ENCODE measurements at regions not wholly inside any gene's neighbourhood (a gene's known extent, or its start where the extent isn't known, plus 50 kb on each side); places are given as distances from the start of the nearest gene placed in this dataset.

DNA sequence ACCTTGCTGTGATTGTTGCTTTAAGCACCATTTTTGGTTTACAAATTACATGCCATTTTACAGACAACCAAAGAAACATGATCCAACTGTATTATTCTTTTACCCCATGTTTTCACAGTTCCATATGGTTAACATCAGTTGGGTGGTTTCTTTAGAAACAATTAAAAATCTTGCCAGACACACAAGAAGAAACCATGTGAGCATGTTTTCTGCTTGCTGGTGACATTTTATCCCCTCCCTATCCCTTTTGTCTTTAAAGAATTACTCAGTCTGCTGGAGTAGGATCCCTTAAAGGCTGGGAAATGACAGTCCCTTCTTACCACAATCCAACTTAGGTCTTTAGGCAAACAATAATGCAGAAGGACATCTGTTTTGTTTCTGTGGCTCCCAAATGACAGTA is 121.8 kb upstream of the PLXNC1 start:
- intact Hi-C loops (cut with micrococcal nuclease) = no loop called here

DNA sequence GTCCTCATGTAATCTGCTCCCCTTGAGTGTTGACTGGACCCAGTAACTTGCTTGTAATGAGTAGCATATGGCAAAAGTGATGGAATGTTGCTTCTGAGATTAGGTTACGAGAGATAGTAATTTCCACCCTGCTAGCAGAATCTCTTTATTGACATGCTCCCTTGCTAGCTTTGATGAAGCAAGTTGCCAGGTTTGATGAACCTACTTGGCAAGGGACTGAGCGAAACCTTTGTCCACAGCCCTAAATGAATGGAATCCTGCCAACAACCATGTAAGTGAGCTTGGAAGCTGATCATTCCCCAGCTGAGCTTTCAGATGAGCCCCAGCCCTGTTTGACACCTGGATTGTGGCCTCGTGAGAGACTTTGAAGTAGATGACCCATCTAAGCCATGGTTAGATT is 120.8 kb upstream of the PLXNC1 start:
- intact Hi-C loops (cut with micrococcal nuclease) = no loop called here

DNA sequence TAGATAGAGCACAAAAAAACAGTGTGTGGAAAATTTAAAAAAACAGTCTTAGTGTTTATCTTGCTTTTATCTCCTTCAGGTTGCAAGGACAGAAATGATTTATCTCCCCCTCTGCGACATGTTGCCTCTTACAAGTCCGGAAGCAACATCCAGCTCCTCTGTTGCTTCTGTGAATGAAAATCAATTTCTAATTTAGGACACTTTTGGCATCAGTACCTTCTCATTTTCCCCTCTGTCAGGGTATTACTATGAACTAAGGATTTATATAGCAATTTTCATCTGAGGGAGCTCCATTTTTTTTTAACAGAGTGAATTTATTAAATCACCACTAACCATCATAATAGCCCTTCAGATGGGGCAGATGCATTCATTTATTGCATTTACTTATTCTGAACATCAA is 116.6 kb upstream of the PLXNC1 start:
- intact Hi-C loops (cut with micrococcal nuclease) = no loop called here

DNA sequence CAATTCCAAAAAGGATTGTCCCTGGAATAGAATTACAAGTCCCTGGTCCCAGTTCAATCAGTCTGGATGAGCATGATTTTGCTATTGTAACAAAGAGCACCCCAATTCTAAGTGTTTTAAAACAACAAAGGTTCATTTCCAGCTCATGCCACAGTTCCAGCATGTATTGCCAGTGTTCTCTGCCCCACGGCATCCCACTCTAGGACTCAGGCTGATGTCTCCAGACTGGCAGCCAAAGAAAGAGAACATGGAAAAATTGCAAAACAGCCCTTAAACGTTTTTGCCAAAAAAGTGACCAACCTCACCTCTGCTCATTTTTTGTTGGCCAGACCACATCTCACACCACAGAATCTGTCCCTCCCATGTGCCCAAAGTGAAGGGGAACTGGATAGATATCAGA is 116.0 kb upstream of the PLXNC1 start:
- intact Hi-C loops (cut with micrococcal nuclease) = no loop called here

DNA sequence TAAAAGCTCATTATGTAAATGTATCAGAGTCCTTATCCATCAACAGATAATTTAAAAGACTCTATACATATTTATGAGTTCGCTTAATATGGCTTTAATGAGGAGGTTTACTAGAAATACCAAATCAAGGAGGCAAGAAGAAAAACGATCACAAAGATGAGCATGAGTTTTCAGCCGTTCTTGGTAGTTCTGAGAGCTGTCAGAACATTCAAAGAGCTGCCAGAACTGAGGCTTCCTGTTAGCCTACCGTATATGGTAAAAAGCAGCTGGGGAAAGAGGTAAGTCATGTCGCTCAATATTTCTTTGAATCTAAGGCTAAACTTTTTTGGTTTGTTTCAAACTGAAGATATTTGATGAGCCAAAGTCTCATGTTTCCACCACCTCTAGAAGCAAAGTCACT is 115.3 kb upstream of the PLXNC1 start:
- intact Hi-C loops (cut with micrococcal nuclease) = no loop called here

DNA sequence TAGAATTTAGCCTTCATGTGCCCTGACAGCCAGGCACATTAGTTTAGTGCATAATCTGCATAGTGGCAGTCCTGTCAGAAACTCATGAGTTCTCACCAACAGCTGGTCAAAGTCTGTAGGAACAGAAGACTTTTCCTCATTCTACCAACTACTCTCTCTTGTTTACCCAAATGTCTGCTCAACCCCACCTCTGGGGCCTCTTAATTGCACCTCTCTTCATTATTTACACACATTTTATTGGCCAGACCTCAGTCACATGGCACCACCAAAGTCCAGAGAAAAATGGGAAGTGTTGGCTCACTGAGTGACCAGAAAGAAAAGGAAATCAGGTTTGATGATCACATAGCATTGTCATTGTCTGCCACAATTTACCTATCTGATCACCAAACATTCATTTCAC is 114.6 kb upstream of the PLXNC1 start:
- intact Hi-C loops (cut with micrococcal nuclease) = no loop called here

DNA sequence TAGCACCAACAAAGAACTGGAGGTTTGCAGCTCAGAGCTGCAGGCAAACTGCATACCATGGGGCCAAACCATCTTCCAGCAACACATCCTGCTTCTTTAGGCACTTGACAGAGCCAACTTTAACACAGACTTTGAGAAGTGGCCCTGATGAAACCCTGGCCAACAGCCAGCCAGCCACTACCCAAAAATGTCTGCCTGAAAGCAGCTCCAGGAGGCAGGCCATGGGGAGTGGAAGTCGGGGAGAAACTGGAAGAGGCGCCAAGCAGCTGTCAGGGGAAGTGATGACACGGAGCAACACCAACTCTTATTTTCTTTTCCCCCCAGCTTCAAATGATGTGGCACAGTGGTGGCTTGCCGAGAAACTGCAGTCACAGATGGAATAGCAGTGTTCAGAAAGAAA is 110.9 kb upstream of the PLXNC1 start:
- intact Hi-C loops (cut with micrococcal nuclease) = no loop called here

DNA sequence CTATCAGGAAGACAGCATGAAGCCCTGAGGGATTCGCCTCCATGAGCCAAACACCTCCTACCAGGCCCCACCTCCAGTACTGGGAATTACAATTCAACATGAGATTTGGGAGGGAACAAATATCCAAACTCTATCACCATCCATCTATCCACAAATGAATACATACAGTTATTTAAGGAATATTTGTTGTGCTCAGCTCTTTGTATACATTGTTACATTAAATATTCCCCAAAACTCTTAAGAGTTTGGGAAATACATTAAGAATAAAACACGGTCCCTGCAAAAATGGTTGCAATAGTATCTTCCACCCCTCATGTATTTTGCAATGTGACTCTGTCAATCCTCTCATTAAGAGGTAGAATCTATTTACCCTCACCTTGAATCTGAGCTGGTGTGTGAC is 109.8 kb upstream of the PLXNC1 start:
- intact Hi-C loops (cut with micrococcal nuclease) = no loop called here

DNA sequence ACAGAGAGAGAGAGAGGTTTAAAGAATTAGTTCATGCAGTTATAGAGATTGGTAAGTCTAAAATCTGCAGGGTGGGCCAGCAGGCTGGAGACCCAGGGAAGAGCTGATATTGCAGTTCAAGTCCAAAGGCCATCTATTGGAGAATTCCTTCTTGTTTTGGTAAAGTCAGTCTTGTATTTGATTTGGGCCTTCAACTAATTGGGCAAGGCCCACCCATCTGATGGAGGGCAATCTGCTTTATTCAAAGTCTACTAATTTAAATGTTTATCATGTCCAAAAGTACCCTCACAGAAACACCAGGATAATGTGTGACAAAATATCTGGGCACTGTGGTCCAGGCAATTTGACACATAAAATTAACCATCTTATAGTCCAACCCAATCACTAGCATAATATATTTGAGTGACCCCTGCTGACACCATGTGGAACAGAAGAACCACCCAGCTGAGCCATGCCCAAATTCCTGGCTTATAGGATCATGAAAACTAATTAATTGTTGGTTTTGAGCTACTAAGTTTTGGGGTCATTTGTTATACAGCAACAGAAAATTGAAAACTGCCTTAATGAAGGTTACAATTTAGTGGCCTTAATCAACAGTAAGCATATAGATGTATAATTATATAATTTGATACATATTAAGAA is 109.1 kb upstream of the PLXNC1 start:
- intact Hi-C loops (cut with micrococcal nuclease) = no loop called here

DNA sequence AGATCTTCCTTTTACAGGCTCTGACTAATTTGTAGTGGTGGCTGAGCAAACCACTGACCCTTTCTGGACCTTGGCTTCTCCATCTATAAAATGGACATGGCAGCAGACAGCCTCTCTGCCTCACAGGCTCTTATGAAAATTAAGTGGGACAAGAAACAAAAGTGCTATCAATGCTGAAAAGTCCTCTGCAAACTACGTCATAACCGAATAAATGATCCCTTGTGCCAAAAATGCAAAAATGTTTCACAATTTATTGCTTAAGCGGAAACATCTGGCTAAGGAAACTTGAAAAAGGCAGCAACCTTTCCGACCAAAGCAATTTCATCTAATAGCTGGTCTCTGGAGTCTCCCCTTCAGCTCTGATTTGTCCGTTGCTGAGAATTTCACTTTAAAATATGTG is 108.5 kb upstream of the PLXNC1 start:
- intact Hi-C loops (cut with micrococcal nuclease) = no loop called here

DNA sequence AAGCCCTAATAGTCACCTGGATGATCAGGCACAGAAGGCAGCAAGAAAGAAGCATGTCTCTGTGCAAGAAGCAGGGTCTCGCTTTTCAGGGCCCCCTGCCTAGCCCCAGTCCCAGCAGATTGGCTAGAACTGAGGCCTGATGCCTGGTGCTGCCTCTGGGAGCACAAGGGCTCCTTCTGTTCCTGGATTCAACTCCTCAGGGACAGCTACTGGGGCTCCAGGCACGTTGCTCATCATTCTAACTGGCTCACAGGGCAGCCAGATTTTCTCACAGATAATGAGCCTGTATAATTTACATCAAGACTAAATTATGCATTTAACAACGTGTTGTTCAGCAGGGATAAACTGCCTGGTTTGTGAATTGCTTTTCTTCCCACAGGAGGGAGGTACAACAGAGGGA is 106.5 kb upstream of the PLXNC1 start:
- intact Hi-C loops (cut with micrococcal nuclease) = no loop called here

DNA sequence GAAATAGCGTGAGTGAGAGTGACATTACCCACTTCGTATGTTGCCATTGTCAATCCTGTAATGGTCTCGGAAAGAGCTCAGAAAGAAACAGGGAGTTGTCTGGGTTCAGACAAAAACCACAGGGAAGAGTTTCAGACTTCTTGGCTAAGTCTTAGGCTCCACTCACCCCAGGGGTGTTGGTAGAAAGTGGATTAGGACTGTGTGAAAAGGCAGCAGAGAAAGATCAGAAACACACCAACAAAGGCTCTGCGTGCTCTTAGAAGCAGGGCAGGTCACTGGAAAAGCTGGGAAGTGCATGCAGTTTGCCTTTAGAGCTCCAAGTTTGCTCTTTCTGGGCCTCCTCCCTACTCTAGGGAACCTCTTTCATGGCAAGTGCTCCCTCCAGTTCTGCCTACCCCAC is 106.1 kb upstream of the PLXNC1 start:
- intact Hi-C loops (cut with micrococcal nuclease) = no loop called here

DNA sequence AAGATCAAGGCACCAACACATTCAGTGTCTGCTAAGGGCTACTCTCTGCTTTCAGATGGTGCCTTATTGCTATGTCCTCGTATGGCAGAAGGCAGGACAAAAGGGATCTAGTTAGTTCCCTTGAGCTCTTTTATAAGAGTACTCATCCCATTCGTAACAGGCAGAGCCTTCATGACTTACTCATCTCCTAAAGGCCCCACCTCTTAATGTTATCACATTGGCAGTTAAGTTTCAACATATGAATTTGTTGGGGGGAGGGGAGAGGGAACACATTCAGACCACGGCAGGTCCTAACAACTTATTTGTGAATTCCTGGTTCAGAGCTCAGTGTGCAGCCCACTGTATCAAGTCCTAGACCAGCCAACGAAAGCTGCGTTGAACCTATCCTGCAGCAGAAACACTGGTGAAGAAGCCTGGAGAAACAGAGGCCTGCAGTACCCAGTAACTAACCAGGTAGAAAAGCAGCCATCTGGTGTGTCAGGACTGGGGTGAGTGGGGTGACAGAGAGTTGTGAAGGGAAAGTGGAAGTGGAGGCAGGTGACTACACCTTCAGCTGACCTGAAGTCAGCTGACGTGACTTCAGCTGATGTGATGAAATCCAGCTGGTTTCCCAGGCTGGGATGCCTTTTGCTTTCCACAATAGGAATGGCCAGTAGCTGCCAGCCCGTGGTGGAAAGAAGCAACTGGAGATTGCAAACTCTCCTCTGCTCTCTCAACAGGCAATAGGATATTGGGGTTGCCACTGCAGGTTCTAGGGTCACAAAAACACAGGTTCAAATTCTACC is 101.6 kb upstream of the PLXNC1 start:
- intact Hi-C loops (cut with micrococcal nuclease) = no loop called here

DNA sequence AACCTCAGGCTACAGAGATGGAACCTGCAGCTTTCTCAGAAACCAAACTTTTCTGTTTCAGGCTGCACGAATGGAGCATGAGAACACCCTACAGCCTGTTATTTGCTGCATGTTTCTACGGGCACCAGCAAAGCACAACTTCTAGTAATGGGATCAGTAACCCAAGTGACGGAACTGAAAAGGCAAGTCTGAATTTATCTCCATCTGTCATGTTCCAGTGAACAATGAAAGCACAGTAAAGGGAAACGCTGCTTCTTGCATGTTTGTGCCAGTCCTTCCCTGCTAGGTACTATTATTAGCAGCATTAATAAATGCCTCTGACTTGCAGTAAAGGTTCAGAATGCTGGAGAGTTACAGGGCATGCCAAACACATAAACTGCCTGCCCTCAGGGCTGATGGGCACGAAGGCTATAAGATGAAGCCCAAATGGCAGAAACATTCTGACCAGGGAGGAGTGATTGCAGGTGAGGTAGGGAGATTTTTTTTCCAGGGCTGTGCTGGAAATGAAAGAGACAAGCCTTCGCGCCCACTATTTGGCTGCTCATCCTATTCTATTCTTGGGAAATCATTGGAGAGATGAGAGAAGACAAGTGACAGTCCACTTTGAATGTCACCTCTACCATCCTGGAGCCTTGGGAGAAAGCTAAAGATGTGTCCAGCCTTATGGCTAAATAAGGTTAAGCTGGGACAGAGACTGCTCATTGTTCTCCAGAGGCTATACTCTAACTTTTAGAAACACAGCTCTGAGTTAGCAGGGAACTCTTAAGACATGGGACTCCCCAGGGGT is 100.4 kb upstream of the PLXNC1 start:
- intact Hi-C loops (cut with micrococcal nuclease) = no loop called here

DNA sequence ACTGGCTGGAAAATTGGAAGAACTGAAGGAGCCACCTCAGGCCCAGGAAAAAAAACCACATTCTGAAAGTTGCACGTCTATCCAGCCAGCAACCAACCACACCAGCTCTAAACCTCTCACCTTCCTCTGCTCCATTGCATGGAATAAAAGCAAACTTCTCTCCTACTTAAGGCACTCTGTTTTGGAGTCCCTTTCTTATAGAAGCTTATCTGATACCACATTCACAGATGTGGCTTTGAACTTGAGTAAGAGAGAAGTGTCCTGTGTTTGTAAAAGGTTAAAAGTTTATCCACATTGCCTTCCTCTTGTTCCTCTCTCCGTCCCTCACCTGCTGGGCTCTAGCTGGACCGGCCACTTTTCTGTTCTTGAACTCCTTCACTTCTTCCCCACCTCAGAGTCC is 99.6 kb upstream of the PLXNC1 start:
- intact Hi-C loops (cut with micrococcal nuclease) = no loop called here

DNA sequence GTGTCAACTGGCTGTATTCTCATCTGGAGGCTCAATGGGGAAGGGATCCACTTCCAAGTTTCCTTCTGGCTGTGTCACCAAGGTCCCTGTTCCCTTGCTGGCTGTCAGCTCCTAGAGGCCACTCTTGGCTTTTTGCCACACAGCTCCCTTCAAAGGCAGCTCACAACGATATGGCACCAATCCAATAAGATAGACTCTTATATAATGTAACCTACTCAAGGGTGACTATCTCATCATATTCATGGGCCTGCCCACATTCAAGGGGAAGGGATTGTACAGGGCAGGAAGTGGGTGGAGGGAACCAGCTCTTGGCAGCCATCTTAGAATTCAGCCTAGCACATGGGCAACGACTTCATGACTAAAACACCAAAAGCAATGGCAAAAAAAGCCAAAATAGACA is 98.7 kb upstream of the PLXNC1 start:
- intact Hi-C loops (cut with micrococcal nuclease) = no loop called here

DNA sequence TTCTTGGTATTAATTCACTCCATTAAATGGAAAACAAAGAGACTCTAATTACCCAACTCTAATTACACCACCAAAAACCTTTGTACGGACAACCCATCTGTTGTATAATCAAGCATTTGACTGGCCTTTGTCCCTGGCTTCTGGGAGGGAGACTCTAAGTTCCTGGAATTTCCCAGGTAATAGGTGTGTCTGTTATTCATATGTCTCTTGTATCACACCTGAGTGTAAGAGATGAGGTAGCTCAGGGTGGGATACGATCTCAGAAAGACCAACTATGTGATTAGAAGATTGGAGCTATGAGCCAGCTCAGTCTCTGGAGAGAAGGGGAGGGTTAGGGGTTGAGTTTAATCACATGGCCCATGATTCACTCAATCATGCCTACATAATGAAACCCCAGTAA is 94.7 kb upstream of the PLXNC1 start:
- intact Hi-C loops (cut with micrococcal nuclease) = no loop called here

DNA sequence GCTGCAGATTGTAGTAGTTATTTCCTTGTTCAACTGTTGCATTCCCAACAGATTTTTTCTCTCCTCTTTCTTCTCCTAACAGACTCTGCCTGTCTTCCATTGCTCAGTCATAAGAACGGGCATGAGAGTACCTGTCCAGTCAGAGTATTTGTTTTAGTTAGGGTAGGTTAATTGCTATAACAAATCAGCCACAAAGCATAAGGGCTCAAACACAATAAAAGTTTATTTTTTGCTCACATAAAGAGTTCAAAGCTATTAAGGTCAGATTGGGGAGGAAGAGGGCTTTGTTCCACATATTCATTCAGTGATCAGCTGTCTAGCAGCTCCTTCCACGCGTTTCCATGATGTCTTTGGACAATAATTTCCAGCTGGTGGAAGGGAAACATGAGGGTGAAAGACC is 92.8 kb upstream of the PLXNC1 start:
- intact Hi-C loops (cut with micrococcal nuclease) = no loop called here

DNA sequence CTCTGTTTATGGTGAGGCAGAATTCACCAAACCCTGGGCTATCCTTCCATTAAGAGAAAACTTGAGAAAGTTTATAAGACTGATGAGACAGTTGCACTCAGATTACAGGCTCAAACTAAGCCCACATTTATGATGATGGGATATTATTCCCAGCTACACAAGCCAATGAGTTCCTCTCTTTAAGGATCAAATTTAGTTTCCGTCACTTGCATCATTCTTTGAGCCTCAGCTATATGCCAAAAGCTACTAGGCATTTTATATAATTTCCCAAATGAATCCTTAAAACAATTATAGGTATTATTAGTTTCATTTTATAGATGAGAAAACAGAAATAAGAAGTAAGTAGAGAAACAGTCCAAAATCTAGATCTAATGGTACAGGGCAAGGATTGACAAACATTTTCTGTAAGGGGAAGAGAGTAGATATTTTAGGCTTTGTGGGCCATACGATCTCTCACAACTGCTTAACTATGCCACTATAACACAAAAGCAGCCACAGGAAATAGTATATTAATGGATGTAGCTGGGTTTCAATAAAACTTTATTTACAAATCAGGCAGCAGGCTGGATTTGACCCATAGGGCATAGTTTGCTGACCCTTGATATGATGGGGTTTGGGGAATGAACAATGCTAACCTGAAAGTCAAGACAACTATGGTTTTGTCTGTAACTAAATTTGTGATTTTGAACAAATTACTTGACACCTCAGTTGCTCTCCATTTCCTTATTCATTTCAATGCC is 91.8 kb upstream of the PLXNC1 start:
- intact Hi-C loops (cut with micrococcal nuclease) = no loop called here

DNA sequence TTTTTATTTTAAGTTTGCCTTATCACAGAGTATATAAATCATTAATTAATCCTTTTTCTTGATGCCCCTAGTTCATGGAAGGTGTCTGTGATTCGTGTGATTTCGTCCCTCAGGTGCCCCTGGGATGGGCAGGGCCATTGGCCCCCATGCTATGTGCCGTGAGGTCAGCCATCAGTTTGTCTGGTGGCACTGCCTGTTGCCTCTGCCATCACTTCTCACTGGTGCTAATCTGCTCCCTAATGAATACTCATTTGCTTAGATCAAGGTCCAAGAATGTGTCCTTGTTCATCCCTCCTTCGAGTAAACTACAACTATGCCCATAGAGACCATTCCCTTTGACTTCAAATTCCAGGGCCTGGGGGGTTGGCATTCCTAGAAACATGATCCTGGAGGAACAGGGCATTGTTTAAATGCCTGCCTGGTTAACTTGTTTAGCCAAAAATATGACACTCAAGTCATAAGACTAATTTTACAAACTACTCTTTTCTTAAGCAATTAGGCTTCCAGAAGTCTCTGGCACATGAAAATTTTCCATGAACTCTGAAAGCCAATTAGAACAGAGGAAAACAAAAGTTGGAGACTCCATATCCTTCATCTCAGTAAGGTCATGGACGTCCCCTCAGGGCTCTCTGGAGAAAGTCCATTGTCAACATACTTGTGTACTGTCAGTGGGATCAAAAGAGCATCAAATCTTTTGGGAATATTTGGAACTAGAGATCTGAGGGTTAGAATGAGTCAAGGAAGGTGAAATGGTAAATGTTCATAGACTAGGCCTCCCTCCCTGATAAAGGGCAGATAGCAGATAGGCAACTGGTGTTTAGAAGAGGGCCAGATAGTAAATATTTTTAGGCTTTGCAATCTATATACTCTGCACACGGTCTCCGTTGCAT is 90.9 kb upstream of the PLXNC1 start:
- intact Hi-C loops (cut with micrococcal nuclease) = no loop called here

Measured in T-helper 2 cell treated with Interferon-gamma antibody and Interleukin-4, amounts not matched to agents 100 ng/mL and 5 ng/mL, for 36 hours (primary cell).